SK-N-SH (cell line): ENCODE measurements at regions not wholly inside any gene's neighbourhood (a gene's known extent, or its start where the extent isn't known, plus 50 kb on each side); places are given as distances from the start of the nearest gene placed in this dataset.

Experiments
- CTCF ChIA-PET: fragments of 300-600, 350-600 bp; formaldehyde crosslinking; extraction: SDS; loops from one replicate; lab custom pipeline; 2021; lab: Yijun Ruan, JAX
- POLR2A ChIA-PET: fragments of 350-600 bp; sonication (Branson Sonifier 250); formaldehyde crosslinking; extraction: SDS; loops from one replicate; lab custom pipeline; 2020; ENCODE audit warnings: antibody characterized with exemption, inconsistent platforms; lab: Yijun Ruan, JAX
- DNase-seq: peaks from one replicate; pipeline ENCODE4 v3.0.0; 2012
- H2AFZ ChIP-seq: fragments of 200-600 bp; sonication (generic); 2 replicates; pipeline ENCODE4 v1.8.1; 2016; ENCODE audit warnings: antibody characterized with exemption, mild to moderate bottlenecking, low read depth
- H3F3A ChIP-seq: fragments of 200-600 bp; sonication (generic); replicated peaks from 2 replicates; pipeline ENCODE3; 2016; ENCODE audit warnings: antibody characterized with exemption, mild to moderate bottlenecking; ENCODE audit not compliant: insufficient read depth
- H3K27ac ChIP-seq, 2 experiments: fragments of 200-500 bp in 1 of 2; fragments of 200-600 bp in 1 of 2; sonication (Bioruptor generic) in 1 of 2; sonication (generic), shearing (Covaris generic) in 1 of 2; 2 replicates each; pipeline versions ENCODE4 v1.5.1 to v1.6.1; 2014 to 2016; ENCODE audit warnings: low read depth in 2 of 2, inconsistent platforms in 1 of 2, low read length in 1 of 2, mild to moderate bottlenecking in 1 of 2, mixed read lengths in 1 of 2
- H3K27me3 ChIP-seq: fragments of 200-600 bp; sonication (generic), shearing (Covaris generic); 2 replicates; pipeline ENCODE4 v1.6.1; 2016; ENCODE audit warnings: mixed run types; ENCODE audit not compliant: insufficient read depth
- H3K36me3 ChIP-seq, 2 experiments: fragments of 200-500 bp in 1 of 2; fragments of 200-600 bp in 1 of 2; sonication (Bioruptor generic) in 1 of 2; sonication (generic) in 1 of 2; replicated peaks in 1 of 2; 2 replicates each; pipeline versions ENCODE3 to v1.5.1; 2014 to 2016; ENCODE audit warnings: low read length in 1 of 2, mild to moderate bottlenecking in 1 of 2; ENCODE audit not compliant: insufficient read depth in 2 of 2, control insufficient read depth in 1 of 2
- H3K4me1 ChIP-seq, 2 experiments: fragments of 200-500 bp in 1 of 2; fragments of 200-600 bp in 1 of 2; sonication (Bioruptor generic) in 1 of 2; sonication (generic), shearing (Covaris generic) in 1 of 2; 2 replicates each; pipeline versions ENCODE4 v1.5.1 to v1.6.1; 2014 to 2016; ENCODE audit warnings: low read depth in 1 of 2, low read length in 1 of 2, mixed run types in 1 of 2; ENCODE audit not compliant: insufficient read depth in 2 of 2, control insufficient read depth in 1 of 2
- H3K4me2 ChIP-seq: fragments of 200-600 bp; sonication (generic), shearing (Covaris generic); 2 replicates; pipeline ENCODE4 v1.6.1; 2017; ENCODE audit warnings: mixed run types
- H3K4me3 ChIP-seq, 2 experiments: fragments of 200-500 bp in 1 of 2; fragments of 200-600 bp in 1 of 2; sonication (Bioruptor generic) in 1 of 2; sonication (generic), shearing (Covaris generic) in 1 of 2; 2 replicates each; pipeline versions ENCODE4 v1.5.1 to v1.8.1; 2014 to 2016; ENCODE audit warnings: low read depth in 2 of 2, inconsistent platforms in 1 of 2, low read length in 1 of 2, mild to moderate bottlenecking in 1 of 2, mixed read lengths in 1 of 2, moderate library complexity in 1 of 2
- H3K79me2 ChIP-seq: fragments of 200-600 bp; sonication (generic); 2 replicates; pipeline ENCODE4 v1.8.1; 2017; ENCODE audit warnings: mild to moderate bottlenecking; ENCODE audit not compliant: insufficient read depth
- H3K9ac ChIP-seq: fragments of 200-600 bp; sonication (generic); 2 replicates; pipeline ENCODE4 v1.6.1; 2017; ENCODE audit warnings: mixed run types
- H3K9me2 ChIP-seq: fragments of 200-600 bp; sonication (generic); 2 replicates; pipeline ENCODE4 v1.6.1; 2017; ENCODE audit warnings: mixed run types
- H3K9me3 ChIP-seq: fragments of 200-600 bp; sonication (generic); 2 replicates; pipeline ENCODE4 v1.6.1; 2017; ENCODE audit warnings: mixed run types, mild to moderate bottlenecking, moderate library complexity
- H4K20me1 ChIP-seq: fragments of 200-600 bp; sonication (generic); 2 replicates; pipeline ENCODE4 v1.6.1; 2017; ENCODE audit warnings: mild to moderate bottlenecking, mixed run types; ENCODE audit not compliant: insufficient read depth
- EP300 ChIP-seq, 2 experiments: IDR thresholded peaks; 2 replicates each; pipeline versions ENCODE4 v1.4.0 to v1.6.1; 2012; ENCODE audit warnings: borderline replicate concordance in 1 of 2, low read depth in 1 of 2, low read length in 1 of 2
- EZH2phosphoT487 ChIP-seq: fragments of 200-600 bp; sonication (generic); IDR thresholded peaks from 2 replicates; pipeline ENCODE4 v1.6.1; 2017; ENCODE audit warnings: low read depth, mixed run types, mild to moderate bottlenecking, antibody characterized with exemption, moderate library complexity, borderline replicate concordance
- FOSL2 ChIP-seq: IDR thresholded peaks from 2 replicates; pipeline ENCODE4 v1.4.0; 2012; ENCODE audit warnings: low read depth, mild to moderate bottlenecking, moderate library complexity, borderline replicate concordance
- FOXJ3 ChIP-seq: sonication (generic); formaldehyde crosslinking; IDR thresholded peaks from 2 replicates; pipeline ENCODE4 v1.5.1; 2020; ENCODE audit warnings: mild to moderate bottlenecking, missing genetic modification reagents
- FOXM1 ChIP-seq: IDR thresholded peaks from 2 replicates; pipeline ENCODE4 v1.4.0; 2012; ENCODE audit warnings: low read depth, mild to moderate bottlenecking
- GABPA ChIP-seq: IDR thresholded peaks from 2 replicates; pipeline ENCODE4 v1.4.0; 2012; ENCODE audit warnings: low read depth, mild to moderate bottlenecking
- GATA2 ChIP-seq: sonication (generic); formaldehyde crosslinking; IDR thresholded peaks from 2 replicates; pipeline ENCODE4 v1.5.0; 2020; ENCODE audit warnings: mild to moderate bottlenecking, missing genetic modification reagents
- JUND ChIP-seq: IDR thresholded peaks from 2 replicates; pipeline ENCODE4 v1.4.0; 2012
- MEF2A ChIP-seq: IDR thresholded peaks from 2 replicates; pipeline ENCODE4 v1.4.0; 2012; ENCODE audit warnings: low read depth, borderline replicate concordance
- MXI1 ChIP-seq: IDR thresholded peaks from 2 replicates; pipeline ENCODE4 v1.6.1; 2012; ENCODE audit warnings: mild to moderate bottlenecking, low read depth, low read length, improper control_type of control experiment
- POLR2AphosphoS5 ChIP-seq: IDR thresholded peaks from 2 replicates; pipeline ENCODE4 v1.6.1; 2012; ENCODE audit warnings: low read depth, low read length
- RAD21 ChIP-seq: IDR thresholded peaks from 2 replicates; pipeline ENCODE4 v1.6.1; 2012; ENCODE audit warnings: mild to moderate bottlenecking, low read length
- RCOR1 ChIP-seq: fragments of 150-350 bp; IDR thresholded peaks from 2 replicates; pipeline ENCODE4 v1.6.1; 2017; ENCODE audit warnings: antibody characterized with exemption, low read length
- RFX5 ChIP-seq: IDR thresholded peaks from 2 replicates; pipeline ENCODE4 v1.6.1; 2012; ENCODE audit warnings: mild to moderate bottlenecking, improper control_type of control experiment, low read length
- SMC3 ChIP-seq: IDR thresholded peaks from 2 replicates; pipeline ENCODE4 v1.6.1; 2012; ENCODE audit warnings: low read depth, low read length, improper control_type of control experiment
- TAF1 ChIP-seq: IDR thresholded peaks from 2 replicates; pipeline ENCODE4 v1.6.1; 2012; ENCODE audit warnings: low read depth, mild to moderate bottlenecking, low read length, moderate library complexity, borderline replicate concordance
- TCF12 ChIP-seq: IDR thresholded peaks from 2 replicates; pipeline ENCODE4 v1.4.0; 2012
- YY1 ChIP-seq: IDR thresholded peaks from 2 replicates; pipeline ENCODE4 v1.4.0; 2012; ENCODE audit warnings: low read depth, mild to moderate bottlenecking
- WGBS: methylation state at CpG from one replicate; pipeline ENCODE4 v1.1.6; 2017; ENCODE audit warnings: low lambda C conversion rate; 5-methylcytosine and 5-hydroxymethylcytosine counted together
- TF ChIP-seq, protein P1 (sequence below): IDR thresholded peaks from 2 replicates; pipeline ENCODE4 v1.4.0; 2012; ENCODE audit warnings: low read depth, borderline replicate concordance

DNA sequence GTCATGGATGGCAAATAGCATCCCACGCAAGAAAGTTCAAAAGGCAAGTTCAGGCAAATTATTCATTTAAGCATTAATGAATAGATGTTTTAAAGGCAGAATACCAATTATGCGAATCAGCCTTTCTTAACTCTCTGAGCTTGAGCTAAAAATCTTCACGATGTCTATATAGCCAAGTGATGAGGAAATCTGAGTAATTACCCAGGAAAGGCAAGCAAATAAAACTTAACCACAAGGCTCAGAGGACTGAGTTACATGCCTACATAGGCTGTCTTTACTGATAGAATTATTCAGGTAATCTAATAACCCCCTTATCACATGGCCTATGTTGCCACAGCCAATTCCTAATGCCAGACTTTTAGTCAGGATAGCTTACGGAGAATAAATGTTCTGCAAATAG is 120.8 kb upstream of the MTAP start (continued):
- no peak for TF ChIP-seq POLR2AphosphoS5
- TF ChIP-seq EZH2phosphoT487, result no peak
- TF ChIP-seq TCF12, result no peak
- no peak for TF ChIP-seq EP300 (IDR thresholded peaks at IDR 0.05; ENCODE audit: borderline replicate concordance in 1 of 2, low read depth in 1 of 2, low read length in 1 of 2)
- no peak for TF ChIP-seq RFX5
- TF ChIP-seq FOXJ3 (CRISPR knock-in tag), result no peak
- TF ChIP-seq MXI1, result no peak

- Histone ChIP-seq H3K36me3 (no peaks in the 10 kb centered on the region), H3F3A (peaks cover 8% of the 10 kb centered on the region), H3K27me3 (peaks cover 4% of the 10 kb centered on the region; the same call in 1 of the 2 replicates), H3K4me1 (peaks cover 0 to 12% of the 10 kb centered on the region in 2 experiments; a peak in 2 of 4 replicates), H3K9me3 (no peaks in the 10 kb centered on the region), H4K20me1 (no peaks in the 10 kb centered on the region), H3K9me2 (no peaks in the 10 kb centered on the region), H3K9ac (no peak overlapping the region), H3K4me3 (no peak overlapping the region), H3K4me2 (no peak overlapping the region), H3K79me2 (no peaks in the 10 kb centered on the region), H2AFZ (no peak overlapping the region), H3K27ac (no peak overlapping the region)
- TF ChIP-seq FOSL2, result no peak
- no peak for TF ChIP-seq EZH2phosphoT487
- TF ChIP-seq YY1, result no peak
- TF ChIP-seq RAD21, result no peak
- CTCF ChIA-PET, result interaction anchor here (1.5 kb wide), 1 partner anchor 27 kb away, joined by 4 read pairs; no protein-coding TSS in a partner anchor
- WGBS, result 37% methylated on average over 2 of the region's 2 CpGs
- POLR2A ChIA-PET, result no interaction called here
- no peak for DNase-seq
These were observed 120.1 kb upstream of the MTAP start for GRCh38 chr9:21682381-21682780.

- Histone ChIP-seq H3K4me3 (no peak overlapping the region), H2AFZ (no peak overlapping the region), H3K79me2 (no peaks in the 10 kb centered on the region), H3K27ac (no peak overlapping the region), H3K9ac (no peak overlapping the region), H3K9me2 (no peaks in the 10 kb centered on the region), H3K36me3 (no peaks in the 10 kb centered on the region), H3K27me3 (peaks cover 4% of the 10 kb centered on the region; the same call in 1 of the 2 replicates), H3K4me2 (no peak overlapping the region), H3K9me3 (no peaks in the 10 kb centered on the region), H3F3A (peaks cover 8% of the 10 kb centered on the region), H4K20me1 (no peaks in the 10 kb centered on the region), H3K4me1 (peaks cover 0 to 12% of the 10 kb centered on the region in 2 experiments; a peak in 2 of 4 replicates)
- DNase-seq, result no peak
- TF ChIP-seq POLR2AphosphoS5, result no peak
- TF ChIP-seq TAF1, result no peak
- no peak for TF ChIP-seq JUND
- no peak for TF ChIP-seq SMC3
- TF ChIP-seq FOXM1, result no peak
- TF ChIP-seq TCF12, result no peak
- TF ChIP-seq GABPA, result no peak
- TF ChIP-seq, protein P1, sequence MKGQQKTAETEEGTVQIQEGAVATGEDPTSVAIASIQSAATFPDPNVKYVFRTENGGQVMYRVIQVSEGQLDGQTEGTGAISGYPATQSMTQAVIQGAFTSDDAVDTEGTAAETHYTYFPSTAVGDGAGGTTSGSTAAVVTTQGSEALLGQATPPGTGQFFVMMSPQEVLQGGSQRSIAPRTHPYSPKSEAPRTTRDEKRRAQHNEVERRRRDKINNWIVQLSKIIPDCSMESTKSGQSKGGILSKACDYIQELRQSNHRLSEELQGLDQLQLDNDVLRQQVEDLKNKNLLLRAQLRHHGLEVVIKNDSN, result no peak
- no peak for TF ChIP-seq RCOR1
- TF ChIP-seq EP300 (IDR thresholded peaks at IDR 0.05; ENCODE audit: borderline replicate concordance in 1 of 2, low read depth in 1 of 2, low read length in 1 of 2), result no peak
- no peak for TF ChIP-seq MEF2A
- no peak for TF ChIP-seq FOXJ3 (CRISPR knock-in tag)
- no peak for TF ChIP-seq GATA2 (CRISPR knock-in tag)
- TF ChIP-seq MXI1, result no peak
- no peak for TF ChIP-seq RAD21
- ChIA-PET CTCF (no interaction called here), POLR2A (no interaction called here)
- 23% methylated on average over 2 of the region's 2 CpGs for WGBS
These were observed 119.5 kb upstream of the MTAP start for GRCh38 chr9:21682981-21683380.
